Smooth muscle cell of the brain vasculature (primary cell): ENCODE measurements at regions not wholly inside any gene's neighbourhood (a gene's known extent, or its start where the extent isn't known, plus 50 kb on each side); places are given as distances from the start of the nearest gene placed in this dataset.

Experiments
- DNase-seq: peaks from one replicate; pipeline ENCODE4 v3.0.0-alpha.2; 2012; ENCODE audit warnings: low read depth, low spot score

GRCh38 chr18:24785019-24785418 is 324.6 kb downstream of the HRH4 start:
- DNase-seq: no peak

- no peak for DNase-seq
Observed at GRCh38 chr18:24786027-24786426, 325.6 kb downstream of the HRH4 start.

- no peak for DNase-seq
Observed at GRCh38 chr18:24790347-24790746, 329.9 kb downstream of the HRH4 start.

GRCh38 chr18:24791751-24792545 is 331.5 kb downstream of the HRH4 start:
- DNase-seq: no peak

GRCh38 chr18:24793742-24794141 is 333.3 kb downstream of the HRH4 start:
- no peak for DNase-seq

- DNase-seq: no peak
Observed at GRCh38 chr18:24795129-24795528, 334.7 kb downstream of the HRH4 start.

- DNase-seq: no peak
Observed at GRCh38 chr18:24797981-24798380, 337.5 kb downstream of the HRH4 start.

- no peak for DNase-seq
Observed at GRCh38 chr18:24799176-24799575, 338.7 kb downstream of the HRH4 start.

- DNase-seq: no peak
Observed at GRCh38 chr18:24799720-24800119, 339.3 kb downstream of the HRH4 start.

- DNase-seq: no peak
Observed at GRCh38 chr18:24801001-24801400, 340.6 kb downstream of the HRH4 start.

- DNase-seq: no peak
Observed at GRCh38 chr18:24802456-24802855, 342.0 kb downstream of the HRH4 start.

- DNase-seq: no peak
Observed at GRCh38 chr18:24805156-24805555, 344.7 kb downstream of the HRH4 start.

GRCh38 chr18:24809173-24809950 is 348.9 kb downstream of the HRH4 start:
- no peak for DNase-seq

GRCh38 chr18:24810561-24811305 is 350.3 kb downstream of the HRH4 start:
- DNase-seq: no peak

GRCh38 chr18:24811950-24812681 is 351.7 kb downstream of the HRH4 start:
- DNase-seq: no peak

- no peak for DNase-seq
Observed at GRCh38 chr18:24814521-24814920, 354.1 kb downstream of the HRH4 start.

GRCh38 chr18:24817150-24817549 is 356.7 kb downstream of the HRH4 start:
- no peak for DNase-seq

- no peak for DNase-seq
Observed at GRCh38 chr18:24817587-24818371, 357.3 kb downstream of the HRH4 start.

- no peak for DNase-seq
Observed at GRCh38 chr18:24818441-24818840, 358.0 kb downstream of the HRH4 start.

GRCh38 chr18:24819141-24819890 is 358.9 kb downstream of the HRH4 start:
- no peak for DNase-seq
